ENCODE measurements at regions not wholly inside any gene's neighbourhood (a gene's known extent, or its start where the extent isn't known, plus 50 kb on each side); places are given as distances from the start of the nearest gene placed in this dataset.

DNA sequence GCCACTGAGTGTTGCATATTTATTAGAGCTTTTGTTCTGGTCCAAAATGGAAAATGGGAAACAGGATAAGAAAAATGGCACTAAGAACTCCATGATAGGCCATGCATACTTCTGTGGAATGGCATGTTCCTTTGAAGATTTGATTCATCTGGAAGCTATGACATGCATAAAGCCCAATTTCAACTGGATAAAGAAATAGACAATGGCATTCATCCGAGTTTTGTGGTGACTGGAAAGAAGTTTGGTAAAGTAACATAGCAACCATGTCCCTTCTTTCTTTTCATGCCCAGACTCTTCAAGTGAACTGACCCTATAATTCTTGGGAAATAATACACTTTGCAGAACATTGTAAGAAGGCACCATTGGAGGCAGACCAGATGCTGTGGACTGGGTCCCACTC lies 368.4 kb upstream of the IL12A start:
- Histone ChIP-seq H3K4me1 (peaks cover 6% of the 10 kb centered on the region), H3K4me3 (ENCODE audit: low read depth, low read length) (no peak overlapping the region), H3K9me3 (no peaks in the 10 kb centered on the region), H3K36me3 (ENCODE audit: control insufficient read depth, insufficient read depth, low read length) (no peaks in the 10 kb centered on the region), H3K27me3 (replicated peaks; ENCODE audit: control insufficient read depth, insufficient read depth, low read length) (no peaks in the 10 kb centered on the region)
- BruUV-seq (replicated peaks) = no TSS peak
- intact Hi-C loops (cut with micrococcal nuclease; ENCODE audit: unreplicated experiment) = no loop called here
- TF ChIP-seq, protein P1, sequence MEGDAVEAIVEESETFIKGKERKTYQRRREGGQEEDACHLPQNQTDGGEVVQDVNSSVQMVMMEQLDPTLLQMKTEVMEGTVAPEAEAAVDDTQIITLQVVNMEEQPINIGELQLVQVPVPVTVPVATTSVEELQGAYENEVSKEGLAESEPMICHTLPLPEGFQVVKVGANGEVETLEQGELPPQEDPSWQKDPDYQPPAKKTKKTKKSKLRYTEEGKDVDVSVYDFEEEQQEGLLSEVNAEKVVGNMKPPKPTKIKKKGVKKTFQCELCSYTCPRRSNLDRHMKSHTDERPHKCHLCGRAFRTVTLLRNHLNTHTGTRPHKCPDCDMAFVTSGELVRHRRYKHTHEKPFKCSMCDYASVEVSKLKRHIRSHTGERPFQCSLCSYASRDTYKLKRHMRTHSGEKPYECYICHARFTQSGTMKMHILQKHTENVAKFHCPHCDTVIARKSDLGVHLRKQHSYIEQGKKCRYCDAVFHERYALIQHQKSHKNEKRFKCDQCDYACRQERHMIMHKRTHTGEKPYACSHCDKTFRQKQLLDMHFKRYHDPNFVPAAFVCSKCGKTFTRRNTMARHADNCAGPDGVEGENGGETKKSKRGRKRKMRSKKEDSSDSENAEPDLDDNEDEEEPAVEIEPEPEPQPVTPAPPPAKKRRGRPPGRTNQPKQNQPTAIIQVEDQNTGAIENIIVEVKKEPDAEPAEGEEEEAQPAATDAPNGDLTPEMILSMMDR (IDR thresholded peaks at IDR 0.05; ENCODE audit: insufficient read depth in 1 of 2, low read depth in 1 of 2, low read length in 1 of 2, severe bottlenecking in 1 of 2, unreplicated experiment in 1 of 2) = no peak
- no peaks in the 10 kb centered on the region for H3K9me3 Mint-ChIP-seq (ENCODE audit: unreplicated experiment)
- DNase-seq = no peak
- no peak overlapping the region for H3K27ac Mint-ChIP-seq (ENCODE audit: unreplicated experiment)
- CTCF ChIA-PET = no interaction called here
- no peaks in the 10 kb centered on the region for H3K27me3 Mint-ChIP-seq (ENCODE audit: insufficient read depth, unreplicated experiment)
- no peaks in the 10 kb centered on the region for H3K36me3 Mint-ChIP-seq (ENCODE audit: insufficient read depth, unreplicated experiment)
- POLR2A ChIA-PET = no interaction called here
- H3K4me3 Mint-ChIP-seq (ENCODE audit: unreplicated experiment) = no peak overlapping the region
- H3K4me1 Mint-ChIP-seq (ENCODE audit: low read depth, unreplicated experiment) = no peaks in the 10 kb centered on the region

- Mint-ChIP-seq H3K27me3 (ENCODE audit: insufficient read depth, unreplicated experiment) (no peaks in the 10 kb centered on the region), H3K4me3 (ENCODE audit: unreplicated experiment) (no peak overlapping the region), H3K4me1 (ENCODE audit: low read depth, unreplicated experiment) (no peaks in the 10 kb centered on the region), H3K27ac (ENCODE audit: unreplicated experiment) (no peak overlapping the region), H3K36me3 (ENCODE audit: insufficient read depth, unreplicated experiment) (no peaks in the 10 kb centered on the region), H3K9me3 (ENCODE audit: unreplicated experiment) (no peaks in the 10 kb centered on the region)
- CTCF ChIA-PET = no interaction called here
- TF ChIP-seq, protein P1 (IDR thresholded peaks at IDR 0.05; ENCODE audit: insufficient read depth in 1 of 2, low read depth in 1 of 2, low read length in 1 of 2, severe bottlenecking in 1 of 2, unreplicated experiment in 1 of 2) = no peak
- H3K4me3 ChIP-seq (ENCODE audit: low read depth, low read length) = no peak overlapping the region
- intact Hi-C loops (cut with micrococcal nuclease; ENCODE audit: unreplicated experiment) = no loop called here
- H3K36me3 ChIP-seq (ENCODE audit: control insufficient read depth, insufficient read depth, low read length) = no peaks in the 10 kb centered on the region
- DNase-seq = no peak
- H3K9me3 ChIP-seq = no peaks in the 10 kb centered on the region
- no TSS peak for BruUV-seq (replicated peaks)
- peaks cover 6% of the 10 kb centered on the region for H3K4me1 ChIP-seq
- POLR2A ChIA-PET = no interaction called here
- H3K27me3 ChIP-seq (replicated peaks; ENCODE audit: control insufficient read depth, insufficient read depth, low read length) = no peaks in the 10 kb centered on the region
These were observed 367.8 kb upstream of the IL12A start for GRCh38 chr3:159620873-159621272.

GRCh38 chr3:159624616-159625015 lies 364.0 kb upstream of the IL12A start:
- H3K9me3 ChIP-seq = no peaks in the 10 kb centered on the region
- Mint-ChIP-seq H3K4me1 (ENCODE audit: low read depth, unreplicated experiment) (peaks cover 10% of the 10 kb centered on the region), H3K27ac (ENCODE audit: unreplicated experiment) (no peak overlapping the region), H3K27me3 (ENCODE audit: insufficient read depth, unreplicated experiment) (no peaks in the 10 kb centered on the region), H3K9me3 (ENCODE audit: unreplicated experiment) (no peaks in the 10 kb centered on the region), H3K4me3 (ENCODE audit: unreplicated experiment) (no peak overlapping the region), H3K36me3 (ENCODE audit: insufficient read depth, unreplicated experiment) (no peaks in the 10 kb centered on the region)
- ChIA-PET CTCF (no interaction called here), POLR2A (no interaction called here)
- no peak for DNase-seq
- no peaks in the 10 kb centered on the region for H3K27me3 ChIP-seq (replicated peaks; ENCODE audit: control insufficient read depth, insufficient read depth, low read length)
- intact Hi-C loops (cut with micrococcal nuclease; ENCODE audit: unreplicated experiment) = no loop called here
- TF ChIP-seq, protein P1 (IDR thresholded peaks at IDR 0.05; ENCODE audit: insufficient read depth in 1 of 2, low read depth in 1 of 2, low read length in 1 of 2, severe bottlenecking in 1 of 2, unreplicated experiment in 1 of 2) = no peak
- peaks cover 6% of the 10 kb centered on the region for H3K4me1 ChIP-seq
- no peaks in the 10 kb centered on the region for H3K36me3 ChIP-seq (ENCODE audit: control insufficient read depth, insufficient read depth, low read length)
- BruUV-seq (replicated peaks) = no TSS peak
- no peak overlapping the region for H3K4me3 ChIP-seq (ENCODE audit: low read depth, low read length)
